HFFc6 (cell line): ENCODE measurements at regions not wholly inside any gene's neighbourhood (a gene's known extent, or its start where the extent isn't known, plus 50 kb on each side); places are given as distances from the start of the nearest gene placed in this dataset.

Experiments used
- DNase-seq: peaks from one replicate; pipeline ENCODE4 v3.0.0-alpha.2; 2018
- H3K27ac Mint-ChIP-seq: 2 replicates; pipeline ENCODE4 v1.8.0; 2020; ENCODE audit warnings: mild to moderate bottlenecking, mixed read lengths
- H3K27me3 Mint-ChIP-seq: 2 replicates; pipeline ENCODE4 v1.8.0; 2021; ENCODE audit warnings: mild to moderate bottlenecking, moderate library complexity, mixed read lengths; ENCODE audit not compliant: insufficient read depth
- H3K36me3 Mint-ChIP-seq: 2 replicates; pipeline ENCODE4 v1.8.0; 2021; ENCODE audit warnings: low read depth, mixed read lengths
- H3K4me1 Mint-ChIP-seq: 2 replicates; pipeline ENCODE4 v1.8.0; 2020; ENCODE audit warnings: low read depth, mixed read lengths
- H3K4me3 Mint-ChIP-seq: 2 replicates; pipeline ENCODE4 v1.8.0; 2020; ENCODE audit warnings: mild to moderate bottlenecking, moderate library complexity, mixed read lengths
- H3K9me3 Mint-ChIP-seq: 2 replicates; pipeline ENCODE4 v1.8.0; 2020; ENCODE audit warnings: mild to moderate bottlenecking, mixed read lengths
- TF ChIP-seq, protein P1 (sequence below): fragments of 200-600 bp; sonication (generic); IDR thresholded peaks from 2 replicates; pipeline ENCODE4 v1.5.0; 2021; ENCODE audit warnings: antibody characterized with exemption, mild to moderate bottlenecking

DNA sequence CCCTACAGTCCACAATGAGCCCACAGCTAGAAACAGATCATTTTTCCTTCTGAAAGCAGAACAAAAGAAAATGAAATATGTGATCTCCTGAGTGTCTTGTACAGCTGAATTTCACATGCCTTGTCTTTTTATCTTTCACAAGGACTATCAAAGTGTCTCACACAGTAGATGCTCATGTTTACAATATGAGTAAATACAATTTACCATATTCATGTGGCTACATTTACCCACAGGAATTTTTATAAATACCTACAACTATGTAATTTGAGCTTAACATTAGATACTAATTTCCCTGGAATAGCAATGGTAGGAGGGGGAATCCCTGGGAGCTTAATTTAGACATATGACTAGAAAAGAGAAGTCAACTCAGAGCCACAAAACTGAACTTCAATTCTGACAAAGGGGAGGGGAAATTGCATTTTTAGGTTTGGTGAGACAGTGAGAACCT, 186.2 kb downstream of the MACC1 start:
- Mint-ChIP-seq H3K4me3 (no peak overlapping the region; the same call in 1 of the 2 replicates), H3K36me3 (no peaks in the 10 kb centered on the region), H3K4me1 (peaks cover 6% of the 10 kb centered on the region; the same call in 1 of the 2 replicates), H3K27me3 (peaks cover 1% of the 10 kb centered on the region), H3K27ac (no peak overlapping the region), H3K9me3 (peaks cover 20% of the 10 kb centered on the region)
- TF ChIP-seq, protein P1, sequence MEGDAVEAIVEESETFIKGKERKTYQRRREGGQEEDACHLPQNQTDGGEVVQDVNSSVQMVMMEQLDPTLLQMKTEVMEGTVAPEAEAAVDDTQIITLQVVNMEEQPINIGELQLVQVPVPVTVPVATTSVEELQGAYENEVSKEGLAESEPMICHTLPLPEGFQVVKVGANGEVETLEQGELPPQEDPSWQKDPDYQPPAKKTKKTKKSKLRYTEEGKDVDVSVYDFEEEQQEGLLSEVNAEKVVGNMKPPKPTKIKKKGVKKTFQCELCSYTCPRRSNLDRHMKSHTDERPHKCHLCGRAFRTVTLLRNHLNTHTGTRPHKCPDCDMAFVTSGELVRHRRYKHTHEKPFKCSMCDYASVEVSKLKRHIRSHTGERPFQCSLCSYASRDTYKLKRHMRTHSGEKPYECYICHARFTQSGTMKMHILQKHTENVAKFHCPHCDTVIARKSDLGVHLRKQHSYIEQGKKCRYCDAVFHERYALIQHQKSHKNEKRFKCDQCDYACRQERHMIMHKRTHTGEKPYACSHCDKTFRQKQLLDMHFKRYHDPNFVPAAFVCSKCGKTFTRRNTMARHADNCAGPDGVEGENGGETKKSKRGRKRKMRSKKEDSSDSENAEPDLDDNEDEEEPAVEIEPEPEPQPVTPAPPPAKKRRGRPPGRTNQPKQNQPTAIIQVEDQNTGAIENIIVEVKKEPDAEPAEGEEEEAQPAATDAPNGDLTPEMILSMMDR, result no peak
- peak; percentile 8 for DNase-seq

DNA sequence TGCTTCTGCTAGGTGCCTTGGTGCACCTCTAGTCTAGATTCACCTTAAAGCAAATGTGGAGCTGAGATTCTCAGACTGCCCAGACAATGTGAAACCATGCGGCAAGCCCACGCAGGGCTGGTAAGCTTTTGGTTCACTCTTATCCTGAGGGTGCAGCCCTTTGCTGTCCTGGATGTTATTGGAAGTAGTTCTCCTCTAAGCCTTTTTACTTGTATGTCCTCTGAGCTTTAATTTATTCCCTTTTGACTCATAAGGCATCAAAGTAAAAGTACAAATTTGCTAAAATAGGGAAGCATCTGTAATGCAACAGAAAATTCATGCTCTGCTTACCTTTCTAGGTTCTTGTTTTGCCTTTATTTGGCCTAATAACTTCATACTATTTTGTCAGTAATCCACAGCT, 186.8 kb downstream of the MACC1 start:
- Mint-ChIP-seq H3K36me3 (no peaks in the 10 kb centered on the region), H3K27me3 (peaks cover 1% of the 10 kb centered on the region), H3K4me1 (peaks cover 6% of the 10 kb centered on the region; the same call in 1 of the 2 replicates), H3K9me3 (peaks cover 15% of the 10 kb centered on the region), H3K4me3 (no peak overlapping the region), H3K27ac (no peak overlapping the region)
- no peak for DNase-seq
- TF ChIP-seq, protein P1, result no peak

DNA sequence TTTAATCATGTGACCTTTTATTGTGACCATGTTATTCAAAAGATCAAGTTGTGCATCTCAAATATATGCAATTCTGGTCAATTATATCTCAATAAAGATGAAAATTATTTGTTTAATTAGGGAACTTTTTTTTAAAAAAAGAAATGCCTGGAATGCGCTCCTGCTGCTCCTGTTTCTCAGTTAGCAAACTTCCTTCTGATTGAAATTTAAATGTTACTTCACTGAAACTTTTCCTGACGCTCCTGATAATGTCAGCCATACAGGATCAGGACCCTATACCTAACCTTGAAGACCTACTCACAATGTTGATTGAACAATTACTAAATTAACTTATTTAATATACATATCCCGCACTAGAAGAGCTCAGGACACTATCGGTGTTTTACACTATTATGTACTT, 190.4 kb downstream of the MACC1 start:
- TF ChIP-seq, protein P1, result no peak
- H3K27ac Mint-ChIP-seq, result no peak overlapping the region
- H3K4me3 Mint-ChIP-seq, result no peak overlapping the region
- H3K27me3 Mint-ChIP-seq, result peaks cover 1% of the 10 kb centered on the region
- H3K4me1 Mint-ChIP-seq, result no peaks in the 10 kb centered on the region; the same call in 1 of the 2 replicates
- H3K9me3 Mint-ChIP-seq, result peaks cover 23% of the 10 kb centered on the region
- H3K36me3 Mint-ChIP-seq, result no peaks in the 10 kb centered on the region
- no peak for DNase-seq

DNA sequence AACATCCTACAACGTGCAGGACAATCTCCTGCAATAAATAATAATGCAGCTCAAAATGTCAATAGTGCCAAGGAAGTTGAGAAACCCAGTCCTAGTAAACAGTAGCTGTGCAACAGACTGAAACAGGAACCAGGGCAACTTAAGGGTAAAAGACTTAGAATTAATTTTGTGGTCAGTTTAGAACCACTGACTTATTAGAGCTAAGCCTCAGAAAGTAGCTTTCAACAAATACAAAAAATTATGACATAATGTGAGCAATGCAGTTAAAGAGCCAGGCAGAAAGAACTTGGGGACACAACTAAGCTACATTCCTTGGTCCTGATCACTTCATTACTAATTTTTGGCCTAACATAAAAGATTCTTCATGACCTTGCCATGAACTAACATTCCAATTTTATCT, 195.4 kb downstream of the MACC1 start:
- no peak for DNase-seq

DNA sequence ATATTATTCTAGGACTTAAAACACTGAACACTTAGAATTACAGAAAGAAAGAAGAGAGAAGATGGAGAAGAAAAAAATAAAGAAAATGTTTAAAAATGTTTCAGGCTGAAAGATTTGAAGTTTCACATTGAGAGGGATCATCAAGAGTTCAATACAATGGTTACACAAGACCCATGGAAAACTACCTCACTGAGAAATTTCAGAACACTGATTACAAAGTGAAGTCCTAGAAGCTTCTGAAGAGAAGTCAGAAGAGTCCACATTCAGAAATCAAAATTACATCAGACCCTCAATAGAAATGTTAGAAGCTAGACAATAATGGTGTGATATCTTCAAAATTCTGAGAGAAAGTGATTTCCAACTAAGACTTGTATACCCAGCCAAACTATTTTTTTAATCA, 196.1 kb downstream of the MACC1 start:
- TF ChIP-seq, protein P1, result no peak
- Mint-ChIP-seq H3K4me3 (no peak overlapping the region), H3K4me1 (no peaks in the 10 kb centered on the region), H3K9me3 (peaks cover 44% of the 10 kb centered on the region), H3K27me3 (no peaks in the 10 kb centered on the region; the same call in 1 of the 2 replicates), H3K36me3 (no peaks in the 10 kb centered on the region), H3K27ac (no peak overlapping the region)
- no peak for DNase-seq

More for the DNA sequence above, 195.4 kb downstream of the MACC1 start:
- Mint-ChIP-seq H3K9me3 (peaks cover 44% of the 10 kb centered on the region), H3K27ac (no peak overlapping the region), H3K36me3 (no peaks in the 10 kb centered on the region), H3K4me1 (no peaks in the 10 kb centered on the region), H3K4me3 (no peak overlapping the region), H3K27me3 (no peaks in the 10 kb centered on the region; the same call in 1 of the 2 replicates)
- TF ChIP-seq, protein P1, result no peak
